ENCODE measurements at regions not wholly inside any gene's neighbourhood (a gene's known extent, or its start where the extent isn't known, plus 50 kb on each side); places are given as distances from the start of the nearest gene placed in this dataset.

GRCh38 chr3:10625323-10625722 lies 119.9 kb upstream of the ATP2B2 start:
- Histone ChIP-seq H3K9me3 (ENCODE audit: control insufficient read depth in 2 of 2, low read length in 2 of 2) (no peaks in the 10 kb centered on the region), H3K27me3 (ENCODE audit: control insufficient read depth in 1 of 2, insufficient read depth in 2 of 2, low read length in 2 of 2) (peaks cover 6 to 15% of the 10 kb centered on the region in 2 donors), H3K36me3 (ENCODE audit: control insufficient read depth in 2 of 2, insufficient read depth in 2 of 2, low read length in 2 of 2) (no peaks in the 10 kb centered on the region)

DNA sequence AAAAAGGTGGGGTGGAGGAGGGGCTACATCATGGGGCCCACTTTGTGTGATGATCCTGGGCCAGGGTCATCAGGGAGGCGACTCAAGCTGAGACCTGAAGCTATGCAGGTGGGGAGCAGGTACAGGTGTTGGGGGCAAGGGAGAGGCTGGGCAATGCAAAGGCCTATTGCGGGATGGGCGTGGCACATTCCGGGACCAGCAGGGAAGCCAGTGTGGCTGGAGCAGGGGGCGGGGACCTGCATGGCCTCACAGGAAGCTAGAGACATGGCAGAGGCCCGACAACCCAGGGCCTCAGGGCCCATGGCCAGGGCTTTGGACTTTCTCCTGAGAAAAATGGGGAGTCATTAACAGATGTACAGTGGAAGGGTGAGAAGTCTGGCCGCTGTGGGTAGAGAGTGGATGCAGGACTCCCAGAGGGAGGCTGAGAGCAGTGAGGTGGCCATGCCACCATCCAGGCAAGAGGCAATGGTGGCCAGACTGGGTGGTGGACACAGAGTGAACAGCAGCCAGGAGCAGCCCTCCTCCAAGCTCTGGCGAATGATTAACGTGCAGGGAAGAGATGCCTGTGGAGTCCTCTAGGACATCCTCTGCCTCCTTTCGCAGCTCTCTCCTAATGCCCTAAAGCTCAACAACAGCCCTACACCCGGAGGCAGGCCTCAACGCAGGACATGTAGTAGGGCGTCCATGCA lies 122.6 kb upstream of the ATP2B2 start:
- H3K27ac ChIP-seq (ENCODE audit: low read length), result no peak overlapping the region
- H3K27me3 ChIP-seq (ENCODE audit: control insufficient read depth in 1 of 2, insufficient read depth in 2 of 2, low read length in 2 of 2), result peaks cover 0 to 7% of the 10 kb centered on the region in 2 donors
- H3K4me3 ChIP-seq (ENCODE audit: low read length in 2 of 2), result no peak overlapping the region
- no peaks in the 10 kb centered on the region for H3K36me3 ChIP-seq (ENCODE audit: control insufficient read depth in 2 of 2, insufficient read depth in 2 of 2, low read length in 2 of 2)
- no peak overlapping the region for H3K9ac ChIP-seq (ENCODE audit: low read length in 2 of 2)
- no peaks in the 10 kb centered on the region for H3K4me1 ChIP-seq (ENCODE audit: control insufficient read depth, insufficient read depth, low read length)
- H3K9me3 ChIP-seq (ENCODE audit: control insufficient read depth in 2 of 2, low read length in 2 of 2), result no peaks in the 10 kb centered on the region

More at GRCh38 chr3:10625323-10625722, 119.9 kb upstream of the ATP2B2 start:
- Histone ChIP-seq H3K9ac (ENCODE audit: low read length in 2 of 2) (no peak overlapping the region), H3K4me1 (ENCODE audit: control insufficient read depth, insufficient read depth, low read length) (no peaks in the 10 kb centered on the region), H3K4me3 (ENCODE audit: low read length in 2 of 2) (no peak overlapping the region), H3K27ac (ENCODE audit: low read length) (no peak overlapping the region)

- Histone ChIP-seq H3K4me3 (ENCODE audit: low read length in 2 of 2) (no peak overlapping the region), H3K9me3 (ENCODE audit: control insufficient read depth in 2 of 2, low read length in 2 of 2) (no peaks in the 10 kb centered on the region), H3K9ac (ENCODE audit: low read length in 2 of 2) (no peak overlapping the region), H3K27me3 (ENCODE audit: control insufficient read depth in 1 of 2, insufficient read depth in 2 of 2, low read length in 2 of 2) (peaks cover 0 to 3% of the 10 kb centered on the region in 2 donors), H3K27ac (ENCODE audit: low read length) (no peak overlapping the region), H3K4me1 (ENCODE audit: control insufficient read depth, insufficient read depth, low read length) (no peaks in the 10 kb centered on the region), H3K36me3 (ENCODE audit: control insufficient read depth in 2 of 2, insufficient read depth in 2 of 2, low read length in 2 of 2) (no peaks in the 10 kb centered on the region)
Observed at GRCh38 chr3:10628891-10629670, 123.7 kb upstream of the ATP2B2 start.

GRCh38 chr3:10629671-10630040 lies 124.3 kb upstream of the ATP2B2 start:
- Histone ChIP-seq H3K9me3 (ENCODE audit: control insufficient read depth in 2 of 2, low read length in 2 of 2) (no peaks in the 10 kb centered on the region), H3K4me3 (ENCODE audit: low read length in 2 of 2) (no peak overlapping the region), H3K36me3 (ENCODE audit: control insufficient read depth in 2 of 2, insufficient read depth in 2 of 2, low read length in 2 of 2) (no peaks in the 10 kb centered on the region), H3K27ac (ENCODE audit: low read length) (no peak overlapping the region), H3K9ac (ENCODE audit: low read length in 2 of 2) (no peak overlapping the region), H3K4me1 (ENCODE audit: control insufficient read depth, insufficient read depth, low read length) (no peaks in the 10 kb centered on the region), H3K27me3 (ENCODE audit: control insufficient read depth in 1 of 2, insufficient read depth in 2 of 2, low read length in 2 of 2) (peaks cover 0 to 5% of the 10 kb centered on the region in 2 donors)

DNA sequence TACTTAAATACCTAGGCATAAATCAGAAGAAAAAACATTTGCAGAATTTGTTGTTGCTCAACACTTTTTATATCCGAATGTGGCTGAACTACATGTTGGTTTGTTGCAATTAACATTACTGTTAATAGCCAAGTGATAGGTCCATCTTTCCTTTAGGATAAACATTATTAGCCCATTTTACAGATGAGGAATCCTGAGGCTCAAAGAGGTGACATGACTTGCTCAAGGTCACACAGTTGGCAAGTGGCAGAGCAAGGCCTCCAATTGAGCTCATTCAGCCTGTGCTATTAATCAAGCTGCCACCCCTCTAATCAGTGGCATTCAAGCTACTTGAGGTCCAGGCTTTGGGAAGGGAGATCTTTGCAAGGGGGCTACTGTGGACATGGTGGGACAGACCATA lies 125.8 kb upstream of the ATP2B2 start:
- no peaks in the 10 kb centered on the region for H3K4me1 ChIP-seq (ENCODE audit: control insufficient read depth, insufficient read depth, low read length)
- H3K27me3 ChIP-seq (ENCODE audit: control insufficient read depth in 1 of 2, insufficient read depth in 2 of 2, low read length in 2 of 2), result peaks cover 0 to 7% of the 10 kb centered on the region in 2 donors
- no peak overlapping the region for H3K9ac ChIP-seq (ENCODE audit: low read length in 2 of 2)
- H3K9me3 ChIP-seq (ENCODE audit: control insufficient read depth in 2 of 2, low read length in 2 of 2), result no peaks in the 10 kb centered on the region
- H3K36me3 ChIP-seq (ENCODE audit: control insufficient read depth in 2 of 2, insufficient read depth in 2 of 2, low read length in 2 of 2), result no peaks in the 10 kb centered on the region
- no peak overlapping the region for H3K27ac ChIP-seq (ENCODE audit: low read length)
- no peak overlapping the region for H3K4me3 ChIP-seq (ENCODE audit: low read length in 2 of 2)

- H3K36me3 ChIP-seq (ENCODE audit: control insufficient read depth in 2 of 2, insufficient read depth in 2 of 2, low read length in 2 of 2), result no peaks in the 10 kb centered on the region
- H3K4me3 ChIP-seq (ENCODE audit: low read length in 2 of 2), result no peak overlapping the region
- no peaks in the 10 kb centered on the region for H3K4me1 ChIP-seq (ENCODE audit: control insufficient read depth, insufficient read depth, low read length)
- no peak overlapping the region for H3K9ac ChIP-seq (ENCODE audit: low read length in 2 of 2)
- peaks cover 0 to 3% of the 10 kb centered on the region in 2 donors for H3K9me3 ChIP-seq (ENCODE audit: control insufficient read depth in 2 of 2, low read length in 2 of 2)
- peaks cover 0 to 7% of the 10 kb centered on the region in 2 donors for H3K27me3 ChIP-seq (ENCODE audit: control insufficient read depth in 1 of 2, insufficient read depth in 2 of 2, low read length in 2 of 2)
- no peak overlapping the region for H3K27ac ChIP-seq (ENCODE audit: low read length)
Observed at GRCh38 chr3:10632125-10632524, 126.7 kb upstream of the ATP2B2 start.

DNA sequence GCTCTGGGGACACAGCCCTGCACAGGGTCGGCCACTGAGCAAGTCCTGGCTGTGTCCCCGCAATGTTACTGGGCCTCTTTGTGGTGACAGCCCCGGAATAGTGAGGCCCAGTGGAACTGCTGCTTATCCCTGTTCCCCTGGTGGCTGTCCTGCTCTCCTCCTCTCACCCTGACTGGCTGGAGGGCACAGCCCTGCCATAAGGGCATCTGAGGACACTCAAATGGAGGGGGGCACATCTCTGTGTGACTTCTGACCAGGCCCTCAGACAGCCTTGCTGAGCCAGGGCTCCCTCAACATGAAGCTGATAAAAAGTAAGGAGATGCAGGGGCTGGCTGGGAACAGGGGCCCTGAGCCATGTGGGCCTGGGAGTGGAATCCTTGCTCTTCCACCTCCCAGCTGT lies 127.4 kb upstream of the ATP2B2 start:
- H3K4me3 ChIP-seq (ENCODE audit: low read length in 2 of 2), result no peak overlapping the region
- H3K27me3 ChIP-seq (ENCODE audit: control insufficient read depth in 1 of 2, insufficient read depth in 2 of 2, low read length in 2 of 2), result peaks cover 0 to 4% of the 10 kb centered on the region in 2 donors
- no peak overlapping the region for H3K27ac ChIP-seq (ENCODE audit: low read length)
- no peaks in the 10 kb centered on the region for H3K36me3 ChIP-seq (ENCODE audit: control insufficient read depth in 2 of 2, insufficient read depth in 2 of 2, low read length in 2 of 2)
- H3K9ac ChIP-seq (ENCODE audit: low read length in 2 of 2), result no peak overlapping the region
- H3K9me3 ChIP-seq (ENCODE audit: control insufficient read depth in 2 of 2, low read length in 2 of 2), result peaks cover 0 to 3% of the 10 kb centered on the region in 2 donors
- H3K4me1 ChIP-seq (ENCODE audit: control insufficient read depth, insufficient read depth, low read length), result no peaks in the 10 kb centered on the region

- Histone ChIP-seq H3K36me3 (ENCODE audit: control insufficient read depth in 2 of 2, insufficient read depth in 2 of 2, low read length in 2 of 2) (no peaks in the 10 kb centered on the region), H3K27me3 (ENCODE audit: control insufficient read depth in 1 of 2, insufficient read depth in 2 of 2, low read length in 2 of 2) (peaks cover 0 to 4% of the 10 kb centered on the region in 2 donors), H3K27ac (ENCODE audit: low read length) (no peak overlapping the region), H3K9ac (ENCODE audit: low read length in 2 of 2) (no peak overlapping the region), H3K9me3 (ENCODE audit: control insufficient read depth in 2 of 2, low read length in 2 of 2) (peaks cover 4 to 7% of the 10 kb centered on the region in 2 donors), H3K4me3 (ENCODE audit: low read length in 2 of 2) (no peak overlapping the region), H3K4me1 (ENCODE audit: control insufficient read depth, insufficient read depth, low read length) (no peaks in the 10 kb centered on the region)
Observed at GRCh38 chr3:10635446-10636076, 130.2 kb upstream of the ATP2B2 start.

- Histone ChIP-seq H3K4me1 (ENCODE audit: control insufficient read depth, insufficient read depth, low read length) (no peaks in the 10 kb centered on the region), H3K27ac (ENCODE audit: low read length) (no peak overlapping the region), H3K27me3 (ENCODE audit: control insufficient read depth in 1 of 2, insufficient read depth in 2 of 2, low read length in 2 of 2) (peaks cover 0 to 4% of the 10 kb centered on the region in 2 donors), H3K4me3 (ENCODE audit: low read length in 2 of 2) (no peak overlapping the region), H3K9me3 (ENCODE audit: control insufficient read depth in 2 of 2, low read length in 2 of 2) (peaks cover 4 to 7% of the 10 kb centered on the region in 2 donors), H3K9ac (ENCODE audit: low read length in 2 of 2) (no peak overlapping the region), H3K36me3 (ENCODE audit: control insufficient read depth in 2 of 2, insufficient read depth in 2 of 2, low read length in 2 of 2) (no peaks in the 10 kb centered on the region)
Observed at GRCh38 chr3:10637342-10637741, 132.0 kb upstream of the ATP2B2 start.

- Histone ChIP-seq H3K9me3 (ENCODE audit: control insufficient read depth in 2 of 2, low read length in 2 of 2) (peaks cover 4 to 7% of the 10 kb centered on the region in 2 donors), H3K4me3 (ENCODE audit: low read length in 2 of 2) (no peak overlapping the region), H3K9ac (ENCODE audit: low read length in 2 of 2) (no peak overlapping the region), H3K36me3 (ENCODE audit: control insufficient read depth in 2 of 2, insufficient read depth in 2 of 2, low read length in 2 of 2) (no peaks in the 10 kb centered on the region), H3K27ac (ENCODE audit: low read length) (no peak overlapping the region), H3K4me1 (ENCODE audit: control insufficient read depth, insufficient read depth, low read length) (no peaks in the 10 kb centered on the region), H3K27me3 (ENCODE audit: control insufficient read depth in 1 of 2, insufficient read depth in 2 of 2, low read length in 2 of 2) (peaks cover 0 to 4% of the 10 kb centered on the region in 2 donors)
Observed at GRCh38 chr3:10638466-10638865, 133.1 kb upstream of the ATP2B2 start.

Data from stomach smooth muscle (tissue), 2 donors.